ENCODE measurements at regions not wholly inside any gene's neighbourhood (a gene's known extent, or its start where the extent isn't known, plus 50 kb on each side); places are given as distances from the start of the nearest gene placed in this dataset.

DNA sequence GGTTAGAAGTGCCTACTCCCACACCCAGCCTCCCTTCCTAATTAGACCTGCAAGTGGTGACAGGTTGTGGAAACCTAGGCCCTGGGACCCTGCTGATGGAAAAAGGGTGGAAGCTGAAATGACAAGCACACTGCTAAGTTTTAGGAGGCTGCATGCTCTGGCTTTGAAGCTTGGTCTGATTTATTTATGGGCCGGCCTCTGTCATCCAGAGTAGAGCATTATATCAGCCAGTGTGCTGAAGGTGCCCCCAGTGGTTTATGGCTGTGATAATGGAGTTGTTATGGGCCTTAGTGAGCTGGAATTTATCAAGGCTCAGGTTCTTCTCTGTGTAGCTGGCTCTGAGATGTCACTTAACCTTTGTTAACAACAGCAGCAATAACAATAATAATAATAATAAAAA is 142.6 kb downstream of the UTP18 start:
- DNase-seq (no peak), ATAC-seq (no peak)
- H3K4me3 Mint-ChIP-seq = no peak overlapping the region
- H3K27me3 Mint-ChIP-seq = no peaks in the 10 kb centered on the region
- no peak overlapping the region for H3K27ac Mint-ChIP-seq
- intact Hi-C loops (cut with micrococcal nuclease) = no loop called here
- CTCF ChIA-PET = interaction anchor here (0.6 to 1.3 kb wide), 5 partner anchors 11 to 1969 kb away, joined by 3 to 4 read pairs (median 3); no protein-coding TSS in a partner anchor
- H3K4me1 Mint-ChIP-seq (ENCODE audit: low read depth) = no peaks in the 10 kb centered on the region
- H3K9me3 Mint-ChIP-seq = no peaks in the 10 kb centered on the region
- H3K36me3 Mint-ChIP-seq (ENCODE audit: low read depth) = no peaks in the 10 kb centered on the region
- POLR2A ChIA-PET = interaction anchor here (0.6 kb wide), 1 partner anchor 87 kb away, joined by 3 read pairs; no protein-coding TSS in a partner anchor
- TF ChIP-seq, protein P1, sequence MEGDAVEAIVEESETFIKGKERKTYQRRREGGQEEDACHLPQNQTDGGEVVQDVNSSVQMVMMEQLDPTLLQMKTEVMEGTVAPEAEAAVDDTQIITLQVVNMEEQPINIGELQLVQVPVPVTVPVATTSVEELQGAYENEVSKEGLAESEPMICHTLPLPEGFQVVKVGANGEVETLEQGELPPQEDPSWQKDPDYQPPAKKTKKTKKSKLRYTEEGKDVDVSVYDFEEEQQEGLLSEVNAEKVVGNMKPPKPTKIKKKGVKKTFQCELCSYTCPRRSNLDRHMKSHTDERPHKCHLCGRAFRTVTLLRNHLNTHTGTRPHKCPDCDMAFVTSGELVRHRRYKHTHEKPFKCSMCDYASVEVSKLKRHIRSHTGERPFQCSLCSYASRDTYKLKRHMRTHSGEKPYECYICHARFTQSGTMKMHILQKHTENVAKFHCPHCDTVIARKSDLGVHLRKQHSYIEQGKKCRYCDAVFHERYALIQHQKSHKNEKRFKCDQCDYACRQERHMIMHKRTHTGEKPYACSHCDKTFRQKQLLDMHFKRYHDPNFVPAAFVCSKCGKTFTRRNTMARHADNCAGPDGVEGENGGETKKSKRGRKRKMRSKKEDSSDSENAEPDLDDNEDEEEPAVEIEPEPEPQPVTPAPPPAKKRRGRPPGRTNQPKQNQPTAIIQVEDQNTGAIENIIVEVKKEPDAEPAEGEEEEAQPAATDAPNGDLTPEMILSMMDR (IDR thresholded peaks at IDR 0.05) = no peak

GRCh38 chr17:51407576-51407975 is 147.2 kb downstream of the UTP18 start:
- TF ChIP-seq, protein P1 (IDR thresholded peaks at IDR 0.05) = no peak
- no peaks in the 10 kb centered on the region for H3K9me3 Mint-ChIP-seq
- H3K4me3 Mint-ChIP-seq = no peak overlapping the region
- no peaks in the 10 kb centered on the region for H3K27me3 Mint-ChIP-seq
- CTCF ChIA-PET = no interaction called here
- no peaks in the 10 kb centered on the region for H3K36me3 Mint-ChIP-seq (ENCODE audit: low read depth)
- no peak overlapping the region for H3K27ac Mint-ChIP-seq
- DNase-seq = no peak
- intact Hi-C loops (cut with micrococcal nuclease) = no loop called here
- H3K4me1 Mint-ChIP-seq (ENCODE audit: low read depth) = no peaks in the 10 kb centered on the region
- POLR2A ChIA-PET = no interaction called here
- no peak for ATAC-seq

- no peak overlapping the region for H3K4me3 Mint-ChIP-seq
- ATAC-seq (no peak), DNase-seq (no peak)
- CTCF ChIA-PET = interaction anchor here (1.0 kb wide), 1 partner anchor 42 kb away, joined by 3 read pairs; no protein-coding TSS in a partner anchor
- no peaks in the 10 kb centered on the region for H3K9me3 Mint-ChIP-seq
- peaks cover 7% of the 10 kb centered on the region for H3K4me1 Mint-ChIP-seq (ENCODE audit: low read depth)
- POLR2A ChIA-PET = no interaction called here
- no peaks in the 10 kb centered on the region for H3K27me3 Mint-ChIP-seq
- TF ChIP-seq, protein P1 (IDR thresholded peaks at IDR 0.05) = no peak
- H3K27ac Mint-ChIP-seq = no peak overlapping the region
- no peaks in the 10 kb centered on the region for H3K36me3 Mint-ChIP-seq (ENCODE audit: low read depth)
- intact Hi-C loops (cut with micrococcal nuclease) = no loop called here
These were observed 159.1 kb downstream of the UTP18 start for GRCh38 chr17:51419476-51419875.

DNA sequence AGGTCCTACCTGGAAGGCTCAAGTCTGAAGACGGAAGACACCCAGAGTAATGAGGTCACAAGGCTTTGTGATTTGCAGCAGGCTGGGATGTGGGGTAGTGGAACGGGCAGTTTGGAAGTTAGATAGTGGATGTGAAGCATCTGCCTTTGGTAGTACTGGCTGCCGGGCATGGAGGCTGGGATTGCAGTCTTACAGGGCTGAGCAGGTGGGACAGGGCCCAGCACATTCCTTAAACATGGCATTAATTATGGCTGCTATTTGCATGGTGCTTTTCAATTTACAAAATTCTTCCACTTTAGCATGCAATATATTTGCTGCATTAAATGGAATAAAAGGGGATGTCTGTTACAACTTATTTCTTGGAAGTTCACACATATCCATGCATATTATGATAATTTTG is 161.2 kb downstream of the UTP18 start:
- TF ChIP-seq, protein P1 (IDR thresholded peaks at IDR 0.05) = no peak
- ATAC-seq (no peak), DNase-seq (no peak)
- H3K4me3 Mint-ChIP-seq = no peak overlapping the region
- no peaks in the 10 kb centered on the region for H3K9me3 Mint-ChIP-seq
- no peak overlapping the region for H3K27ac Mint-ChIP-seq
- peaks cover 9% of the 10 kb centered on the region for H3K4me1 Mint-ChIP-seq (ENCODE audit: low read depth)
- H3K27me3 Mint-ChIP-seq = no peaks in the 10 kb centered on the region
- intact Hi-C loops (cut with micrococcal nuclease) = no loop called here
- POLR2A ChIA-PET = no interaction called here
- no peaks in the 10 kb centered on the region for H3K36me3 Mint-ChIP-seq (ENCODE audit: low read depth)
- CTCF ChIA-PET = no interaction called here

DNA sequence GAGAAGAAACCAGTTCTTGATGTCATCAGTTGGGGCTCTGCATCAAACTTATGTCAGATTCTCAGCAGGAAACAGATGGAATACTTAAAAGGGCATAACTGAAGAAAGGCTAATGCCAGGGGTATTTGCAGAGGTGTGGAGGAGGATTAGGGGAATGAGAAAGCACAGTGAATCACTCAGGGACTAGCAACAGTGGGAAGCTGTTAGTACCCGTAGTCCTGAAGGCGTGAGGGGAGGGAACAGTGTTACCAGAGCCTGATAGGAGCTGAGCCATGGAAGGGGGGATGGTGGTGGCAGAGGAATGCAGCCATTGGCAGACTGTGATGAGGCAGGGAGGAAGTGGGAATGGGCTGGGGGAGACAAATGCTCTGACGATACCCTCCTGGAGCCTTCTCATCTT is 162.3 kb downstream of the UTP18 start:
- Mint-ChIP-seq H3K27ac (no peak overlapping the region), H3K9me3 (no peaks in the 10 kb centered on the region), H3K4me3 (no peak overlapping the region), H3K36me3 (ENCODE audit: low read depth) (no peaks in the 10 kb centered on the region), H3K27me3 (no peaks in the 10 kb centered on the region), H3K4me1 (ENCODE audit: low read depth) (peaks cover 20% of the 10 kb centered on the region)
- ChIA-PET POLR2A (no interaction called here), CTCF (interaction anchor here (1.0 kb wide), 1 partner anchor 14 kb away, joined by 4 read pairs; no protein-coding TSS in a partner anchor)
- DNase-seq = no peak
- TF ChIP-seq, protein P1 (IDR thresholded peaks at IDR 0.05) = no peak
- no peak for ATAC-seq
- intact Hi-C loops (cut with micrococcal nuclease) = no loop called here
